HG03159 (cell line): ENCODE measurements at regions not wholly inside any gene's neighbourhood (a gene's known extent, or its start where the extent isn't known, plus 50 kb on each side); places are given as distances from the start of the nearest gene placed in this dataset.

Experiments
- ATAC-seq: cut with Tn5 transposase; IDR thresholded peaks from one replicate; pipeline ENCODE4 v1.9.1; 2021; ENCODE audit warnings: mild to moderate bottlenecking, moderate library complexity; ENCODE audit not compliant: unreplicated experiment

GRCh38 chr12:42812086-42812485 lies 222.5 kb upstream of the PRICKLE1 start:
- no peak for ATAC-seq

- ATAC-seq, result no peak
Observed at GRCh38 chr12:42810006-42810405, 220.5 kb upstream of the PRICKLE1 start.

GRCh38 chr12:42809226-42809625 lies 219.7 kb upstream of the PRICKLE1 start:
- ATAC-seq, result no peak

GRCh38 chr12:42807766-42808165 lies 218.2 kb upstream of the PRICKLE1 start:
- ATAC-seq, result no peak

- no peak for ATAC-seq
Observed at GRCh38 chr12:42807251-42807650, 217.7 kb upstream of the PRICKLE1 start.

GRCh38 chr12:42804928-42805327 lies 215.4 kb upstream of the PRICKLE1 start:
- no peak for ATAC-seq

GRCh38 chr12:42802785-42803189 lies 213.2 kb upstream of the PRICKLE1 start:
- ATAC-seq, result no peak

- ATAC-seq, result no peak
Observed at GRCh38 chr12:42801271-42801670, 211.7 kb upstream of the PRICKLE1 start.

GRCh38 chr12:42799966-42800365 lies 210.4 kb upstream of the PRICKLE1 start:
- no peak for ATAC-seq

- no peak for ATAC-seq
Observed at GRCh38 chr12:42798811-42799438, 209.4 kb upstream of the PRICKLE1 start.

- ATAC-seq, result no peak
Observed at GRCh38 chr12:42794806-42795205, 205.3 kb upstream of the PRICKLE1 start.

GRCh38 chr12:42793166-42793565 lies 203.6 kb upstream of the PRICKLE1 start:
- no peak for ATAC-seq

GRCh38 chr12:42792265-42792664 lies 202.7 kb upstream of the PRICKLE1 start:
- ATAC-seq, result no peak

- no peak for ATAC-seq
Observed at GRCh38 chr12:42791399-42791798, 201.9 kb upstream of the PRICKLE1 start.

- no peak for ATAC-seq
Observed at GRCh38 chr12:42790761-42791151, 201.2 kb upstream of the PRICKLE1 start.

- no peak for ATAC-seq
Observed at GRCh38 chr12:42789808-42790760, 200.5 kb upstream of the PRICKLE1 start.

- ATAC-seq, result no peak
Observed at GRCh38 chr12:42786400-42787148, 197.0 kb upstream of the PRICKLE1 start.

- no peak for ATAC-seq
Observed at GRCh38 chr12:42785944-42786343, 196.4 kb upstream of the PRICKLE1 start.

GRCh38 chr12:42780671-42781070 lies 191.1 kb upstream of the PRICKLE1 start:
- ATAC-seq, result no peak

- ATAC-seq, result no peak
Observed at GRCh38 chr12:42779186-42779859, 189.8 kb upstream of the PRICKLE1 start.

- ATAC-seq, result no peak
Observed at GRCh38 chr12:42776396-42776795, 186.8 kb upstream of the PRICKLE1 start.
